Activated CD8-positive, alpha-beta T cell treated with anti-CD3 and anti-CD28 coated beads for 36 hours (primary cell): ENCODE measurements at regions not wholly inside any gene's neighbourhood (a gene's known extent, or its start where the extent isn't known, plus 50 kb on each side); places are given as distances from the start of the nearest gene placed in this dataset.

Source experiments
- ATAC-seq: fragments of 200-7000 bp; cut with Tn5 transposase; one replicate; pipeline ENCODE4 v1.10.0; 2021; ENCODE audit warnings: mild to moderate bottlenecking, moderate library complexity
- CTCF ChIA-PET: fragments of 350-600 bp; sonication (Branson Sonifier 250); formaldehyde crosslinking; loops from one replicate; lab custom pipeline; 2021; ENCODE audit warnings: antibody characterized with exemption; lab: Charles Lee
- POLR2A ChIA-PET: fragments of 350-600 bp; sonication (Branson Sonifier 250); formaldehyde crosslinking; loops from one replicate; lab custom pipeline; 2021; ENCODE audit warnings: antibody characterized with exemption; lab: Charles Lee
- DNase-seq: peaks from one replicate; pipeline ENCODE4 v3.0.0-alpha.2; 2020
- H3K27ac Mint-ChIP-seq: one replicate; pipeline ENCODE4 v1.8.0; 2021; ENCODE audit warnings: mild to moderate bottlenecking, mixed read lengths
- H3K27me3 Mint-ChIP-seq: one replicate; pipeline ENCODE4 v1.8.0; 2021; ENCODE audit warnings: mixed read lengths
- H3K36me3 Mint-ChIP-seq: one replicate; pipeline ENCODE4 v1.8.0; 2021; ENCODE audit warnings: low read depth, mixed read lengths
- H3K4me1 Mint-ChIP-seq: one replicate; pipeline ENCODE4 v1.8.0; 2021; ENCODE audit warnings: low read depth, mixed read lengths
- H3K4me3 Mint-ChIP-seq: one replicate; pipeline ENCODE4 v1.8.0; 2021; ENCODE audit warnings: mild to moderate bottlenecking, moderate library complexity, mixed read lengths
- H3K9me3 Mint-ChIP-seq: one replicate; pipeline ENCODE4 v1.8.0; 2021; ENCODE audit warnings: mixed read lengths
- intact Hi-C: fragments of 100-400 bp; cut with micrococcal nuclease; formaldehyde crosslinking; loops from one replicate; pipeline ENCODE4 v1.10.0; 2022
- TF ChIP-seq, protein P1 (sequence below): fragments of 200-600 bp; IDR thresholded peaks from one replicate; pipeline ENCODE4 v1.8.0; 2022; ENCODE audit warnings: antibody characterized with exemption, mild to moderate bottlenecking

DNA sequence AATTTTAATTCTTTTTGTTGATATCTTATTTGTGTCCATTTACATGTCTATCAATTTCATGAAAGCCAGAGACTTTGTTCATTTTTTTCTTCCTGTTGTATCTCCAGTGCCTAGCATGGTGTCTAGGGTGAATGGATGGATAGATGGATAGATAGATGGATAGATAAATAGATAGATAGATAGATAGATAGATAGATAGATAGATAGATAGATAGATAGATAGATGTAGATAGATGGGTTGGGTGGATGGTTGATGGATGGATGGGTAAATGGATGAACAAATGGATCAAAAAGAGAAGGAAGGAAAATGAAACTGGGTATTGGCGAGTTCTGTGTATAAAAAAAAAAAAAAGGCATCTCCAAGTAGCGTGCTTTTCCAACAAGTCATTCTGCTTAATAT lies 120.5 kb downstream of the FAM124B start:
- TF ChIP-seq, protein P1, sequence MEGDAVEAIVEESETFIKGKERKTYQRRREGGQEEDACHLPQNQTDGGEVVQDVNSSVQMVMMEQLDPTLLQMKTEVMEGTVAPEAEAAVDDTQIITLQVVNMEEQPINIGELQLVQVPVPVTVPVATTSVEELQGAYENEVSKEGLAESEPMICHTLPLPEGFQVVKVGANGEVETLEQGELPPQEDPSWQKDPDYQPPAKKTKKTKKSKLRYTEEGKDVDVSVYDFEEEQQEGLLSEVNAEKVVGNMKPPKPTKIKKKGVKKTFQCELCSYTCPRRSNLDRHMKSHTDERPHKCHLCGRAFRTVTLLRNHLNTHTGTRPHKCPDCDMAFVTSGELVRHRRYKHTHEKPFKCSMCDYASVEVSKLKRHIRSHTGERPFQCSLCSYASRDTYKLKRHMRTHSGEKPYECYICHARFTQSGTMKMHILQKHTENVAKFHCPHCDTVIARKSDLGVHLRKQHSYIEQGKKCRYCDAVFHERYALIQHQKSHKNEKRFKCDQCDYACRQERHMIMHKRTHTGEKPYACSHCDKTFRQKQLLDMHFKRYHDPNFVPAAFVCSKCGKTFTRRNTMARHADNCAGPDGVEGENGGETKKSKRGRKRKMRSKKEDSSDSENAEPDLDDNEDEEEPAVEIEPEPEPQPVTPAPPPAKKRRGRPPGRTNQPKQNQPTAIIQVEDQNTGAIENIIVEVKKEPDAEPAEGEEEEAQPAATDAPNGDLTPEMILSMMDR = no peak
- no peaks in the 10 kb centered on the region for H3K36me3 Mint-ChIP-seq
- no peak overlapping the region for H3K4me3 Mint-ChIP-seq
- peaks cover 13% of the 10 kb centered on the region for H3K27me3 Mint-ChIP-seq
- H3K27ac Mint-ChIP-seq = no peak overlapping the region
- ATAC-seq (no peak), DNase-seq (no peak)
- CTCF ChIA-PET = interaction anchor here (1.3 to 9.9 kb wide), 3 partner anchors 86 to 312 kb away, joined by 3 to 242 read pairs (median 156); no protein-coding TSS in a partner anchor
- no peaks in the 10 kb centered on the region for H3K9me3 Mint-ChIP-seq
- intact Hi-C loops = no loop called here
- no peaks in the 10 kb centered on the region for H3K4me1 Mint-ChIP-seq
- POLR2A ChIA-PET = no interaction called here

DNA sequence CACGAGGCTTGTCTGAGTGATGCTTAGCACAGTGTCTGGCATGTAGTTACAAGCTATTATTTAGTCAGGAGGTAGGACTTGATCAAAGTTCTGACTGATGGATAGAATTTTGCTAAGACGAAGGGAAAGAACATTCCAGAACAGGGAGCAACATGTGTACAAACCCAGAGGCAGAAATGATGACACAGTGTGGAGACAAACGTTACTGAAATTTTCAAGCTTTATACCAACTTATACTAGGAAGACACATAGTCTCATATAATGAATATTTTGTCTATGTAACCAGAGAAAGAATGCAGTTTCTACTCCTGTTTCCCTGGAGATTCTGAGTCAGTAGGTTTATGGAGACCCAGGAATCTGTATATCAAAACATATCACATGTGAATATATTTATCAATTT lies 123.4 kb downstream of the FAM124B start:
- Mint-ChIP-seq H3K4me1 (no peaks in the 10 kb centered on the region), H3K27ac (no peak overlapping the region), H3K36me3 (no peaks in the 10 kb centered on the region), H3K4me3 (no peak overlapping the region), H3K9me3 (no peaks in the 10 kb centered on the region), H3K27me3 (peaks cover 8% of the 10 kb centered on the region)
- DNase-seq (no peak), ATAC-seq (no peak)
- TF ChIP-seq, protein P1 = no peak
- intact Hi-C loops = no loop called here
- ChIA-PET CTCF (interaction anchor here (1.1 to 3.7 kb wide), 2 partner anchors 285 to 308 kb away, joined by 4 to 14 read pairs; no protein-coding TSS in a partner anchor), POLR2A (no interaction called here)

DNA sequence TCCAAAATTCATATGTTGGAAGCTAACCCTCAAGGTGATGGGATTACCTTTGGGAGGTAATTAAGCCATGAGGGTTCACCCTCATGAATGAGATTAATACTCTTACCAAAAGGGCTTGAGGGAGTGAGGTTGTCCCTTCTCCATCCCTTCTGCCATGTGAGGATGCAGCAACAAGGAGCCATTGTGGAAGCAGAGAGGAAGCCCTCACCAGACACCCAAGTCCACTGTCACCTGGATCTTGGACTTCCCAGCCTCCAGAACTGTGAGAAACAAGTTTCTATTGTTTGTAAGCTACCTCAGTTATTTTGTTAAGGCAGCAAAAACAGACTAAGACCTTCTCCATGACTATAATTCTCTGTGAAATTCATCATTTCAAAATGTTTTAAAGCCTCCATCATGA lies 125.7 kb downstream of the FAM124B start:
- POLR2A ChIA-PET = interaction anchor here (1.3 kb wide), 1 partner anchor 289 kb away, joined by 3 read pairs; no protein-coding TSS in a partner anchor
- no peak overlapping the region for H3K4me3 Mint-ChIP-seq
- no peak for ATAC-seq
- no peak overlapping the region for H3K27ac Mint-ChIP-seq
- no peaks in the 10 kb centered on the region for H3K36me3 Mint-ChIP-seq
- TF ChIP-seq, protein P1 = no peak
- CTCF ChIA-PET = interaction anchor here (1.1 to 2.7 kb wide), 3 partner anchors 8 to 283 kb away, joined by 3 to 14 read pairs (median 14); no protein-coding TSS in a partner anchor
- intact Hi-C loops = no loop called here
- DNase-seq = no peak
- H3K27me3 Mint-ChIP-seq = peaks cover 3% of the 10 kb centered on the region
- no peaks in the 10 kb centered on the region for H3K9me3 Mint-ChIP-seq
- H3K4me1 Mint-ChIP-seq = no peaks in the 10 kb centered on the region

DNA sequence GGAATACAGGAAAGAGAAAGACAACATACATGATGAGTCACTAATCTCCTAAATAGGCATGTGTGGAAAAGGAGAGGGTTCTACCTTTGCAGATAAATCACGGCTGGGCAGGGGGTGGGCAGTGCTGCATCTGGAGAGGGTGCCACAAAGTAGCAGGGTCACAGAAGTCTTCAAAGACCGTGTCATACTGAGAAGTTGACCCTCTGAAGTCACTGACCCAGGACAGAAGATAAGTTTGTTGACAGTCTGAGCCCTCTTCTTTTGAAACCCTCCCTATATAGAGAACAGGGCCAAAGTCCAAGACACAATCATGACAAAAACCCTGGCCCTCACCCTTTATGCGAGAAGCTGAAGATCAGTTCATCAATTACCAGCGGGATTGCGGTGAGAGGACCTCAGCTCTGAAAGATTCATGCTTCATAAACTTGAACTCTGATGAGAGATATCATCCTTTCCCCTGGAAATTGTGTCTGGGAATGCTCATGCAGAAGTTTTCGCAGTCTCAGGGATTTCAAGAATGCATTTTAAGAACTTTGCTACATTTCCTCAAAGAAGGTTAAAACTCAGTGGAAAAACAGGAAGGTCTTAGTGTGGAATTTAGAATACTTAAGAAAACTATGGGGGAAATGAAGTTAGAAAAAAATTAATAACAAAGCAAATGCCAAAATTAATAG lies 129.5 kb downstream of the FAM124B start:
- ATAC-seq = no peak
- POLR2A ChIA-PET = no interaction called here
- TF ChIP-seq, protein P1 = no peak
- no peaks in the 10 kb centered on the region for H3K36me3 Mint-ChIP-seq
- intact Hi-C loops = no loop called here
- H3K9me3 Mint-ChIP-seq = no peaks in the 10 kb centered on the region
- H3K27me3 Mint-ChIP-seq = peaks cover 6% of the 10 kb centered on the region
- H3K4me3 Mint-ChIP-seq = no peak overlapping the region
- DNase-seq = no peak
- H3K4me1 Mint-ChIP-seq = no peaks in the 10 kb centered on the region
- CTCF ChIA-PET = interaction anchor here (0.7 to 3.6 kb wide), 4 partner anchors 12 to 321 kb away, joined by 3 to 12 read pairs (median 8); no protein-coding TSS in a partner anchor
- H3K27ac Mint-ChIP-seq = no peak overlapping the region

DNA sequence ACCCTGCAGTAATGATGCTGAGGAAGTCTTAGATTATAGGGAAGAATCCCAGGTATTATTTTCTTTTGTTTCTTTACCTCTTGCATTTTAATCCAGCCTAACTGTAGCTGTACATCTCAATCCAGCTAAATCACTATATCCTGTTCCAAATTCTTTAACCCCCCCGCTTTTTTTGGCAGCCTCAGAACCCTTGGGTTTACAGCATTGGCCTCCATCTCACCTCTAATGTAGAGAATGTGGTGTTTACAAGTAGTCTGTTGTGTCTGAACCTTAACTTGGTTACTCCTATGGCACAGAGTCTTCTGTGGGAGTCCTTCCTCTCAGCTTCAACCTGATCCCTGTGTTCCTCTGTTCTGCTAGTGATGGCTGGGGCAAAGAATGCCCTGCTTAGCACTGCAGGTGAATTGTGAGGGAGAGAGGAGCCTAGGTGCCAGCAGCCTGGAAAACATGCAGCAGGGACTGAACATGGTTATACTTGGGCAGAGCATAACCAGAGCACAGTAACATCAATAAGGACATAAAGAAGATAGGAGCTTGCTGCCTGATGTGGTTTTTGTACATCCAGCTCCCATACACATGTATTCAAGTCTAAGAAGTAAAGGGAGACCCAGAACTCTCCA lies 130.2 kb downstream of the FAM124B start:
- H3K9me3 Mint-ChIP-seq = no peaks in the 10 kb centered on the region
- no peak overlapping the region for H3K27ac Mint-ChIP-seq
- H3K4me3 Mint-ChIP-seq = no peak overlapping the region
- peaks cover 6% of the 10 kb centered on the region for H3K27me3 Mint-ChIP-seq
- intact Hi-C loops = no loop called here
- DNase-seq = no peak
- CTCF ChIA-PET = interaction anchor here (2.2 to 3.6 kb wide), 3 partner anchors 13 to 301 kb away, joined by 8 to 12 read pairs (median 9); no protein-coding TSS in a partner anchor
- ATAC-seq = no peak
- POLR2A ChIA-PET = no interaction called here
- H3K4me1 Mint-ChIP-seq = no peaks in the 10 kb centered on the region
- H3K36me3 Mint-ChIP-seq = no peaks in the 10 kb centered on the region
- TF ChIP-seq, protein P1 = no peak
